HK-2 (cell line): ENCODE measurements at regions not wholly inside any gene's neighbourhood (a gene's known extent, or its start where the extent isn't known, plus 50 kb on each side); places are given as distances from the start of the nearest gene placed in this dataset.

Source experiments
- DNase-seq: peaks from one replicate; pipeline ENCODE4 v3.0.0-alpha.2; 2018; ENCODE audit not compliant: unreplicated experiment

DNA sequence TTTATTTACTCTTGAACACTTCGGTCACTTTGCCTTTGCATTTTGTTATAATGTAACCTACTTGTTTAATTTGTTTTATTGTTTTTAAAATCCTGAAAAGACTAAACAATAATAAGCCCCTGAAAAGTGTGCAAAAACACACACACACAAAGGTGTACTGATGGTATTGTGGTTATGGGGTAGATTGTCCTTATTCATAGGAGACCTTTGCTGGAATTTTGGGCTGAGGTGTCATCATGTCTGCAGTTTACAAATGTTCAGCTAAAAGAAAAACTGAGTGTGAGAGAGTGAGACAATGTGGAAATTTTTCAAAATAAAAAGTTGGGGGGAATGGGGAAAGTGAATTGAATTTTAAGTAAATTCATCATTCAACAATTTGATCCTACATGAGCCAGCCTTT, 174.9 kb downstream of the QDPR start:
- no peak for DNase-seq

DNA sequence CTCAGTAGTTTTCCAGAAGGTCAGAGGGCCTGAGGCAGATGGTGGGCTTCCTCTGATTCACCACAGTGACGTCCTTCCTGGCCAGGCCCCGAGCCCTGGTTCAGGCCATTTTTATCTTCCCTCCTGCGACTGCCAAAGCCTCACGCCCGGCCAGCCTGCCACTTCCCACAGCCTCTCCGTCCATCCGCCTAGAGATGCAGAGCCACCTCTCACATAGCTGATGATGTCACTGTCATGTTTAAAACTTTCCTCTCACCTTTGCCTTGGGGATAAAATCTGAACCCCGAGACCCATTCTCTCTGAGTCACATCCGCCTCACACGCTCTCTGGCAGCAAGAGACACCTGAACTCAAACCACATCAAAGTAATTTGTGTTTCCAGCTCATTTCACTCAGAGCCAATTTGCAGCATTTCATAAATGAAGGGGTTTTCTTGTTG, 175.3 kb downstream of the QDPR start:
- no peak for DNase-seq

DNA sequence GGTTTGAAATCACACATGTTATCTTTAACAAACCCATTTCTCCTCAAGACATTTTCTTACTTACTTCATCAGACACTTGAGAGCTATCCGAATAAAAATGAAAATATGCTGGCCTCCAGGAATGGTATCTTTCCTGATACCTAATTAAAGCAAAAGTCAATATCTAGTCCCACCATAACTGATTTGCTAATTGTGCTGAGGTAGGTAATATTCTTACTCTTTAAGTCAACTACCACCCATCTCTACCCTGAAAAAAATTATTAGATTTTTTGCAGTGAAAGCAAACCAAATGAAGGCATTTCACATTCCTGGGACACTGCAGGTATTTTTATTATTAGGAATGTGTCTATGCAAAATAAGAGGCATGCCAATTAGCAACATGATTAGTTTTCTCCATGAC, 175.8 kb downstream of the QDPR start:
- DNase-seq = no peak

DNA sequence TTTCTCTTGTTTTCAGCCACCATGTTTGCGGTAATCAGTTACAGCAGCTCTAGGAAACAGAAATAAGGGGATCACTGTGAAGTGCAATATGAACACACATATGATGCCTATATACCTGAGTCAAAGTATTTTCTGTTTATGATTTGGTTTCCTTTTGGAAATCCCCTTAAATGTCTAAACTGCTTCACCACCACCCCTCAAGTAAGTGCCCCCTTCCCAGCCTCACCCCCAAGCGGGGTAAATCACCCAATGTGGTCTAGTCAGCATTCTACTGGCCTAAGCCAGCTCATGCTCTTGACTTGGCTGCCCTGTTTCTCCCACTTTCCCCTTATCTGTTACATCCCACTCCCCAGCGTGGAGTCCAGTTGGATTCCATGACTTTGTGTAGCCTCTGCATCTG, 176.5 kb downstream of the QDPR start:
- DNase-seq = no peak

DNA sequence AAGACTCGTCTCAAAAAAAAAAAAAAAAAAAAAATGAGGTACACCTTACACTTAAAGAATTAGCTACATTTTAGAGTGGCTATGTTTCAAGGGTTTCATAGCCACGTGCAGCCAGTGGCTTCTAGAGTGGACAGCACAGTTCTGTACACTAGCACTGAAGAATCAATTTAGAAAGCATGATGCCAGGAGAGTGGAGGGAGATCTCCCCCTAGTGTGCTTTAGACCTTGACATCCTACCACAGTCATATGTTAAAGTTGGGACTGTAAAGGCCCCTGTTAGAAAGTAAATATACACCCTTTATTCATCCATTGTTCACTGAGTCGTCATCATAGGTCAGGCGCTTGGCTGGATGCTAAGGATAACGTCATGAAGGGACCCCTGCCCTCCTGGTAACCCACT, 179.4 kb downstream of the QDPR start:
- DNase-seq = no peak

DNA sequence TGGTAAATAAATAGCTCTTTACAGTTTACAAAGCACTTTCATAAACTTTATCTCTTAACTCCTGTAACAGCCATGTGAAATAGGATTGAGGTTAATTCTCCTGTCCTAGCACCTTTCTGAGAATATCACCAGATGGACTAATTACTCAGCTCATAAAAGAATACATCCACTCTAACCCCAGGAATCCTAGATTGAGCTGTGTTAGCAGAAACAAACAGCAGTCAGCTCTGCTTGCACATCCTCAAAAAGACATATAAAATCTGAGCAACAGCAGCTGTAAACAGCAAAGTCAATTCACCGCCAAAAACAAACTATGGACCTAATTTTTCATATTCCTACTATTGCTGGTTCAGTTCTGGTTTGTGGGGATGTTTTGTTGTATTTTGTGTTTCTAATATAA, 182.8 kb downstream of the QDPR start:
- DNase-seq = no peak

DNA sequence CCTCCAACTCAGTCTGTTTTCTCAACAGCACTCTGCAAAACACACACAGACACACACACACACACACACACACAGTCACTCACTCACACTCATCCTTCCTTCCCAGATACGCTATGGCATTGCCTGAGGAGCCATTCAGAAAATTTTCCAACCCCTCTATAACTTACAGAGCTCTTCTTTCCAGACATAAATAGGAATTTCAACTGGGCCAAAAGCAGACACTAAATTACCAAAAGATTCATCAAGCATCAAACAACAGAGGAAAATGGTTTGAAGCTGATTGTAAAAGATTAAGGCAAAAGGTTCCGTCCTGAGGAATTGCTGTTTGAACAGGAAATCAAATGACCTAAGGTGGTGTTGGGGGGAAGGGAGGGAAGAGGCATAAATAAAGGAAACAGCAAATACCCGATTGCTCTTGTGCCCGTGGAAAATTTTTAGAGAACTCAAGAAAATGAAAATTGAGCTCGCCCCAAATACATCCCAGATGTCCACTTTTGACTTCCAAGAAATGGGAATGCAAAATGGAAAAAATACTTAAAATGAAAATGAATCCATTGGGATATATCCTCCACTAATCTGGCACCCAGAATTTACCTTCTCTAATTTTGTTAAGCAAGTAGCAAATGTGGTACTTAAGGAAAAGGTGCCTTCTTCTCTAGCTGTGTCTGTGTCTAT, 183.6 kb downstream of the QDPR start:
- DNase-seq = no peak

DNA sequence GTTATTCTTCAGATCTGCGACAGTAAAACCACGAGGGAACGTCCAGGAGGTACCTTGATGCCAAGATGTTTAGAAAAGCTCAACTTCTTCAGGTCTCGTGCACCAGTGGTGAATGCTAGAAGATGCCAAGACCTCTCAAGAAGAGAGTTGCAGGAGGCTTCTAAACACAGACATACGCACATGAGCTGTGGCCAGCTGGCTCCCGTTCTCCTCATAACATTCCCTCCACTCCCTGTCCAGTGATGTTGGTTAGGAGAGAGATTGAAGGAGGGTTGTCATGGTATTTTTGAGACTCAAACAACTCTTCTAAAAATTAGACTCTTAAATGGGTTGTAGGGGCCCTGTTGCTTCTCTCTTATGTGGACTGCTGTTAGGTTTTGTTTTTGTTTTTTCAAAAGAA, 184.3 kb downstream of the QDPR start:
- DNase-seq = no peak

DNA sequence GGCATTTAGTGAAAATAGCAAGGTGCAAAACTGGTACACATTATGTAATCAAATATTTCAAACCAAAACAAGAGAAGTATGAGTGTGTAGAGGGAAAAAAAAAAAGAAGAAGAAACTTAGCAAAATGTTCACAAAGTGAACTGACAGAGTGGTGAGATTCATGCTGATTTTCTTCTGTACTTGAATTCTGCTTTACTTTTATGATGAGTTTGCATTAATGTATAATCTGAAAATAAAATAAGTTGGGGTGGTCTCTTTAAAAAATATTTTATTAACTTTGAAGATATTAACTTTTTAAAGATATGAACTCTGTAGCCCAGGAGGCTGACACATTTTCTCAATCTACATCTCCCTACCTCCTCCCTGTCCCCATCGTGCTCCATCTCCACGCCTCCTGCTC, 185.1 kb downstream of the QDPR start:
- DNase-seq = no peak

DNA sequence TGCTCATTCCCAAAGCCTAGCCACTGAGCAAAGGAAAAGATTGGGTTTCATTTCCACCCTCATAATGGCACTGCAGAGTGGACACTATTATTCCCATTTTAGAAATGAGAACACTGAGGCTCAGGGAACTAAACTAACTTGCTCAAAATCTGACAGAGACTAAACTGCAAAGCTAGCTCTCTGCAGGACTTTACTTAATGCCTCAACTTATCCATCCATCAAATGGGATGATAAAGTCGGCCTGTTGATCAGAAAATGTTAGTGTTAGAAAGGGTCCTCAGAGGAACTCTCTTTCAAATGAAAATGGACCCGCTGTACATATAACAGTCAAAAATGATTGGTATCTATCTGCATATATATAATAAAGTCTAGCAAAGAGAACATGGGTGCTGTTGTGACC, 186.8 kb downstream of the QDPR start:
- DNase-seq = no peak

DNA sequence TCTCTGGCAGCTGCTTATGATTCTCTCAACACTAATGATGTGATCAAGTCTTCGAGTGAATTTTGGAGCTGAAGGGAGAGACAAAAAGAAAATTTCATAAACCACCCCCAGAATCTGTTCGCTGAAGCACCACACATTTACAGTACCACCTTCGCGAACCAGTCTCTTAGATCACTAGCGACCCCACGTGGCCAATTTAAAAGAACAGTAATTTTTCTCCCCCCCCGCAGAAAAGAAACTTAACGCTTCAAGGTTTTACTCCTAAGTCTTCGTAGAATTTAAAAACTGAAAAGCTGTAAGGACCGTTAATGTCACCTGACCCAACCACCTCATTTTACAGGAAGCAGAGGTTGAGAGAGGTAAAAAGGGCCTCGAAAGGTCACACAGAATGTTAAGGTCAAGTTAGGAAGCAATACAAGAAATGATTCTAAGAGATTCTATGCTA, 187.5 kb downstream of the QDPR start:
- DNase-seq = peak; percentile 20

DNA sequence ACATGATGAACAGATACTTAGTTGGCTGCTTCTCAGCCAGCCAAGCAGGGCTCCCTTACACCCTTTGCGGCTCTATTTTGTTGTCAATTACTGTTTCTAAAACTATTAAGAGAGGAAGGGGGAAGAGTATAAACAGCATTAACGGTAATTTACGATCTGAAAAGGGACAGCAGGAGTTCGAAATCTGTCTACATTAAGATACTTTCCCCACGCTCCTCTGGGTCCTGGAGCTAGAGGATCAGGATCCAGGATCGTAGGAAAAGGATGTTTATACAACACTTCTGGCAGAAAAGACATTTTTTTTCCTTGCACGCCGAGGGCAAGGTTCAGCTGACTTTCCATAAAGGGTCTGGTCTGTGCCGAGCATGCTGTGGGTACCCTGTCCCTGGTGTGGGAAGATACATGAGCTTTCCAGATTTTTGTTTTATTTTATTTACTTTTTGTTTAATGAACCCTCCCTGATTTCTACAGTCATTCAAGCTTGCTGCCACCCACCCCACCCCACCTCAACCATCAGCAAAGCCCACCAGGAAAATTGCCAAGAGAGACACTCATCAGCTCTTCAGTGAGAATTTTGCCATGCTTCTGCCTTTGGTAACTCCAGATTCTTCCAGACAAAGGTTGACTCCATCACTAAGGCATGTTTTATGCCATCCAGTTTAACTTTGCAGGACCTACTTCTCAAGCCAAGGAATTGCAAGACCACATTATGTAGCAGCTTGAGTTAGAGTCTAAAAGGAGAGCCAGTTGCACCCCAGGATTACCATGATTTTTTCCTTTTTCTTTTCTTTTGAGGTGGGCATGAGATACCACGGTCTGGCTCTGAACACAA, 188.1 kb downstream of the QDPR start:
- DNase-seq = no peak

DNA sequence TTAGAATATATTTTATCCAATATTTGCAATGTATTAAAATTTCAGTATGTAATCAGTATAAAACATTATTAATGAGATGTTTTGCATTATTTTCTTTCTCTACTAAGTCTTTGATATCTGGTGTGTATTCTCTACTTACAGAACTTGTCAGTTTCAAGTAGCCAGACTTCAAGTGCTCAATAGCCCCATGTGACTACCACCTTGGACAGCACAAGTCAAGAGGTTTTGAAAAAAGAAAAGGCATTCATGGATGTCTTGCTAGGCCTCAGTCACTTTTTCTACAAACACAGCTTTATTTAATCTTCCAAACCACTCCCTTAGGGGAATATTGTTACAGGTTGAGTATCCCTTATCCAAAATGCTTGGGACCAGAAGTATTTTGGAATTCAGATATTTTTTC, 189.4 kb downstream of the QDPR start:
- no peak for DNase-seq

DNA sequence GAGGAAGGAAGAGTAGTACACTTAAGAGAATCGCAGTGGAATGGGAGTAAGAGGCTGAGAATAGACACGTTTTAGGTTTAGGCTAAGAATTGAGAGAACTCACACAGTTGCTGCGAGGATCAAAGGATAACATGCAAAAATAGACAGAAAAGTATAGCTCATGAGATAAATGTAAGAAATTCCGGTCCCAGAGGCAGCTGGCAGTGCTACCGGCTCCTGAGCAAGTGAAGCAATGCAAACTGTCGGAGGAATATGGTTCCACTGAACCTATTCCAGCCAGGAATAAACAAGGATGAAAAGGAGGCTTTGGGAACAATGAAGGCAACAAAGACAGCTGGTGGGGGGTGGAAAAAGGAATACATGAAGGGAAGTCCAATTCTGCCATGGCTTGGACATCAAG, 191.8 kb downstream of the QDPR start:
- DNase-seq = no peak

DNA sequence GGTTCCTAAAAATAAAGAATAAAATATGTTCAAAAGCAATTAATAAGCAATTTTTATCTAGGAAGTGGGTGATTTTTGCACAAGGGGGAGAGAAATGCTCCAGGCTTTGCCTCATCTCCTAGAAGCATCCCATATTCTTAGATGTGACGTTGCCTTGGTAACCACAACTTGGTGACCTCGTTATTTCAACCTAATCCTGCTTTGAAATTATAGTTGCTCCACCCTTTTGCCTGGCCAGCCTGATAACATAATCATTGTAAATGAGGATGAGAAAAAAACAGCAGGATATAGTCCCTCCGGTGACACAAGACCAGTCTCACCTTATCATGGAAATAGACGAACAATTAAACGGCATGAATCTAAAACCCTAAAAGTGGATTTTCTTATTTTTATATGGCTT, 194.4 kb downstream of the QDPR start:
- no peak for DNase-seq

DNA sequence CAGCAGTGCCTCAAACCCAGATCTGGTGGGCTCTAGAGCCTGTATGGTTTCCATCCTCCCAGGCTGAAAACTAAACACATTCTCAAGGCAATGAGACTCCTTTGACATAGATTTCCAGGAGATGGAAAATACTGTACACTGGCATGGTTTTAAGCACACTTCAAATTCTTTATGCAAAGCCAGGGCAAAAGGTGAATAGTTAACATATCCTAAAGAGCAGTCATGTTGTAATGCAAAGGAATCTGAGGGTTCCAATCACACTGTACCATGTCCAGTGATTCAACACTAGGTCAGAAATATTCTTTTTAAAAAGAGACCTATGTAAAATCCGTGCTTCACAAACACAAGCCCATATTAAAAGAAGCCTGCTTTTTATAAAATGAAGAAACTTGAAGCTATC, 195.3 kb downstream of the QDPR start:
- no peak for DNase-seq

DNA sequence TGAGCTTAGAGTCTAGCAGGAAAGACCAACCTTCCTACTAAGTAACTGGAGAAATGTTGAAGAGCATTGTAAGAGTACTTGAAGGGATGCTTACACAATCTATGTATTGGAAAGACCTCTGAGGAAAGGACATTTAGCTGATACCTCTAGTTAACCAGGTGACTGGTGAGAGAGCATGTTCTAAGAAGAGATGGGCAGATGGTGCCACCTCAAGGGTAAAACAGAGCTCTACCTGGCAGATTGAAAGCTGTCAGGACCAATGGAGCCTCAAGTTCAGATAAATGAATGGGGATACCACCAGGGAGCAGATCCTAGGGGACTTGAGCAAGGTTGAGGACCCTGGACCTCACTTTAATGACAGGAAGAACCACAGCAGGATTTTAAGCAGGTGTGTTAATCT, 196.4 kb downstream of the QDPR start:
- no peak for DNase-seq

DNA sequence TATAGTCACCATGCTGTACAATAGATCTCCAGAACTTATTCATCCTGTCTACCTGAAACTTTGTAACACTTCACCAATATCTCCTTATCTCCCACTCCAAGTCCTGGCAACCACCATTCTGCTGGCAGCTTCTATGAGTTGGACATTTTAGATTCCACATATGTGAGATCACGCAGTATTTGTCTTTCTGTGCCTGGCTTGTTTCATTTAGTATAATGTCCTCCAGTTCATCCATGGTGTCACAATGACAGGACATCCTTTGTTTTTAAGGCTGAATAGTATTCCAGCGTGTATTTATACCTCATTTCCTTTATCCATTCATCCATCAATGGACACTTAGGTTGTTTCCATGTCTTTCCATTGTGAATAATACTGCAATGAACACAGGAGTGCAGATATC, 198.7 kb downstream of the QDPR start:
- DNase-seq = no peak

DNA sequence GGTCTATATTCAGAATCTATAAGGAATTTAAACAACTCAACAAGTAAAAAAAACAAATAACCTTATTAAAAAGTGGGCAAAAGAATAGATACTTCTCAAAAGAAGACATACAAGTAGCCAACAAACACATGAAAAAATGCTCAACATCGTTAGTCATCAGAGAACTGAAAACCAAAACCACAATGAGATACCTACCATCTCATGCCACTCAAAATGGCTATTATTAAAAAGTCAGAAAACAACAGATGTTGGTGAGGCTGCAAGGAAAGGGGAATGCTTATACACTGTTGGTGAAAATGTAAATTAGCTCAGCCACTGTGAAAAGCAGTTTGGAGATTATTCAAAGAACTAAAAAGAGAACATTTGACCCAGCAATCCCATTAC, 201.6 kb downstream of the QDPR start:
- DNase-seq = no peak

DNA sequence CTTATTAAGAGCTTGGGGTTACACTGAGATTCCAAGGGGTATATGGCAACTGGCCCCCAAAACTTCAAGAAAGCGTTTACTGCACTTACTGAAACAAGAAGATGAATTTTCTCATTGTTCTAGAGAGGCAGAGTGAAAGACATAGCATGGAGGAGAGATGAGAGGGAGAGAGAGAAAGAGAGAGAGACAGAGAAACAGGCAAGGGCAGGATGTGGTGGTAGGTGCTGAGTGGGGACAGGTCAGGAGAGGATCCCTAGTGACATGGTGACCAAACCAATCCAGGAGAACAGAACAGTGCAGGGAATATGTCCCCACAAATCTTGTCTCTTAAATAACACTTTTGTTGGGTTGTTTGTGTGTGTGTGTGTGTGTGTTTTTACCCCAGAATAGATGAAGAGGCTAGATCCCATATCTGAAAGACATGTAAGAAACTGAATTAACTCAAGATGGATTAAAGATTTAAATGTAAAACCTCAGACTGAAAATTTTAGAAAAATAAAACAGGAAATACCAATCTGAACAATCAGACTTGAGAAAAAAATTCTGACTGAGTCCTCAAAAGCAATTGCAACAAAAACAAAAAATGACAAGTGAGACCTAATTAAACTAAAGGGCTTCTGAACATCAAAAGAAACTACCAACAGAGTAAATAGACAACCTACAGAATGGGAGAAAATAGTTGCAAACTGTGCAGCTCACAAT, 202.2 kb downstream of the QDPR start:
- DNase-seq = no peak

DNA sequence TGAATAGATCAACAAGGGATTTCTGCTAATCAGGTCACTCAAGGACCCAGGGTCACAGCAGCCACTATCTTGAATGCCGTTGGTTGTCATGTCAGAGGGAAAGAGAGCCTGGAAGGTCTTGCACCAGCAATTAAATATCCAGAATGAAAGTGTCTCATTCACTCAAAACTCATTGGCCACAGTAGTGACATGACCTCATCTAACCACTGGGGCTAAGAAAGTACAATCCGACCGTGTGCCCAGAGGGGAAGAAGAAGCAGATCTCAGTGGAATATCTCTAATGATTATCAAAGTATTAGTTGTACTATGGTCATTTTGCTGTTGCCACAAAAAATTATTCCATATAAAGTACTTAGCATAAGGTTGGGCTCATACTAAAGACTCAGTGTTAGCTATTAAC, 210.0 kb downstream of the QDPR start:
- DNase-seq = no peak

DNA sequence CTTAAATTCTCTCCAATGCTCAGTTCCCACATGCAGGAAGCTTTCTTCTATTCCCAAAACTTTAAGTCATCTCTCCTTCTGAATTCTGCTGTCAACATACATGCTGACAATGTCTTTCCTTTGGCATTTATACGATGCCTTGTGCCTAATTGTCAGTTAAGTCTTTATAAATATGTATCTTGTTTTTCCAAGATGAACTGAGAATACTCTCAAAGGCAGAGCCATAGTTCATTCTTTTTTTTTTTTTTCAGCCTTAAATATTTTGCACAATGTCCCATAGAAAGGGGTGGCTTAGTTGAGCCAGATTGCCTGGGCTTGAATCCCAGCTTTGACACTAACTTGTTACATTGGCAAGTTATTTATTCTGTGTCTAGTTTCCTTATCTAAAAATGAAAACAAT, 210.6 kb downstream of the QDPR start:
- DNase-seq = no peak
